IPS-NIHi11 (cell line): ENCODE measurements at regions not wholly inside any gene's neighbourhood (a gene's known extent, or its start where the extent isn't known, plus 50 kb on each side); places are given as distances from the start of the nearest gene placed in this dataset.
"Not testable (repeated sequence)": the region's sequence is repeated elsewhere in the genome, so short reads cannot be mapped to it uniquely, and the experiment has no call there.

ENCODE experiments used
- DNase-seq: peaks from one replicate; pipeline ENCODE4 v3.0.0; 2012; ENCODE audit warnings: mixed read lengths, low spot score

DNA sequence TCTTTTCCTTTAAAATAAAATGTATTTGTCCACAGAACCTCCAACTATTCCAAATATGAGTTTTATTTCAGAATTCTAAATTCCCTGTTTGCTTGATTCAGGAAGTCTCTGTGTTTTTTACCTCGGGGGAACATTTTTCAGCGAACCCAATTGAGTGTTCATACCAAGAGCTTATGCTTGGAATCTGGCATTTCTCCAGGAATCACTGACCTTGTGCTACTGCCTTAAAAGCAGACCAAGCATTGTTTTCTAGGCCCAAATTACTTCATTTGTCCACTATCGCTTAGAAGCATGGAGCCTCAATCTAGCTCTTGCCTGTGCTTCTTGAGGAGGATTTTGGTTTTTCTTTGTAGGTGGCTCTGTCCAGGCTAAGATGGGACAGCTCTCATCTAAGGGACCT is 59.4 kb downstream of the EBLN1 start:
- no peak for DNase-seq

DNA sequence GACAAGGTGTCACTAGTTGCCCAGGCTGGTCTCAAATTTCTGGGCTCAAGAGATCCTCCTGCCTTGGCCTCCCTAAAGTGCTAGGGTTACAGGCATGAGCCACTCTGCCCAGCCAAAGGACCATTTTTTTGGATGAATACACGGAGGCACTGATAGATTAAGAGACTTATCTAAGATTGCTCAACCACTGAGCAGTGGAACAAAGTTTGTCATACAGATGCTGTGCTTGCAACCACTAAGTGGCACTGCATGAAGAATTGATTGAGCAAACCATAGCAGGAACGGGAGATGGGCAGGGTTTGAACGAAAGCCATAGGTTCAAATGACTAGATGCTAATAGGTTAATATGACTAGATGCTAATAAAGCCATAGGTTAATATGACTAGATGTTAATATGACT is 61.1 kb downstream of the EBLN1 start:
- no peak for DNase-seq

DNA sequence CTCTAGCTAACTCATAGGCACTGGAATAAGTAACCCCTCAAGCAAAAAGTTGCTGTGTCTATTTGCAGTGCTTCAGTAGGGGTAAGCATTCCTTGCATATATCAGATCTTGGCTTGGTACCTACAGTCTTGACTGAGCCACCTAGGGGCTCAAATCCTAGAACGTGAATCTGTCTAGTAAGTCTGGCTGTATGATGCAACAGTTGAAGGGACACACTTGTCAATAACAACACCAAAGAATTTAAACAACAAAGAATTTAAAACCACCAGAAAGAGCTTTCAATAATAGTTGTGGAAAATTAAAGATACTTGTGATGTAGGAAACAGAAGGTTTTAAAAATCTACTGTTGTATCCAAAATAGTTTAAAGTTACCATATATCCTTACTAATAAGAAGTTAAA is 65.4 kb downstream of the EBLN1 start:
- DNase-seq = no peak

DNA sequence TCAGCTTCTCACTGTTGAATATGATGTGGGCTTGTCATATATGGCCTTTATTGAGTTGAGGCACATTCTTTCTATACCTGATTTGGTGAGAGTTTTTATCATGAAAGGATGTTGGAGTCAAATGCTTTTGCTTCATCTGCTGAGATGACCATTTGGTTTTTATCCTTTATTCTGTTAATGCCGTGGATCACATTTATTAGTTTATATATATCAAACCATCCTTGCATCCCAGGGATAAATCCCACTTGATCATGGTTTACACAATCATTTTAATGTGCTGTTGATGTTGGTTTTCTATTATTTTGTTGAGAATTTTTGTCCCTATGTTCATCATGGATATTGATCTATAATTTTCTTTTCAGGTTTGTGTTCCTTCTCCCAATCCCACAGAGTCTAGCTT is 67.0 kb downstream of the EBLN1 start:
- DNase-seq = no peak

- DNase-seq = no peak
Measured at GRCh38 chr10:22148961-22149360, 68.9 kb downstream of the EBLN1 start.

DNA sequence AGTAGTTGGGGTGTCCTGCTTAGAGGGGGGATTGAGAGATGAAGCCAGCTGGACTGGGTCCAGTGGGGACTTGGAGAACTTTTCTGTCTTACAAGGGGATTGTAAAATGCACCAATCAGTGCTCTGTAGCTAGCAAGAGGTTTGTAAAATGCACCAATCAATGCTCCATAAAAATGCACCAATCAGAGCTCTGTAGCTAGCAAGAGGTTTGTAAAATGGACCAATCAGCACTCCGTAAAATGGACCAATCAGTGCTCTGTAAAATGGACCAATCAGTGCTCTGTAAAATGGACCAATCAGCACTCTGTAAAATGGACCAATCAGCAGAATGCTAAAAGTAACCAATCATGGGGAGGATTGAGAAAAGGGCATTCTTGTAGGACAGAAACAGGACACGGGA is 71.9 kb downstream of the EBLN1 start:
- not testable (repeated sequence) for DNase-seq

- DNase-seq = no peak
Measured at GRCh38 chr10:22137542-22137941, 80.3 kb downstream of the EBLN1 start.

DNA sequence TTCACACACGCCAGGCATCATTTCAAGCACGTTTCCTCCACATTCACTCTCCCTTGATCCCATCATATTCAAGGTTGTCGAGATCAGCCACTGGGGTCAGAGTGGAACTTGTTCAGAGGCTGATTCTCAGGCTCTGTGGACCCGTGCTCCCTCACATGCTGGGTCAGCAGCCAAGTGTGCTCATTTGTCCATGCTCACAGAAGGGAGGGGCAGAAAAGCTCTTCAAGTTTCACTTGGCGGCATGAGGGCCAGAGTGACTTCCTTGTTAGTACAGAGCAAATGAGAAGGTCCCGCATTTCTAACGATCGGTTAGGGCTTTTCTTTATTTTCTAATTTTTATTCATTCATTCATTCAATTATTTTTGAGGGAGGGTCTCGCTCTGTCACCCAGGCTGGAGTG is 82.2 kb downstream of the EBLN1 start:
- DNase-seq = no peak

- no peak for DNase-seq
Measured at GRCh38 chr10:22133749-22134624, 83.8 kb downstream of the EBLN1 start.

DNA sequence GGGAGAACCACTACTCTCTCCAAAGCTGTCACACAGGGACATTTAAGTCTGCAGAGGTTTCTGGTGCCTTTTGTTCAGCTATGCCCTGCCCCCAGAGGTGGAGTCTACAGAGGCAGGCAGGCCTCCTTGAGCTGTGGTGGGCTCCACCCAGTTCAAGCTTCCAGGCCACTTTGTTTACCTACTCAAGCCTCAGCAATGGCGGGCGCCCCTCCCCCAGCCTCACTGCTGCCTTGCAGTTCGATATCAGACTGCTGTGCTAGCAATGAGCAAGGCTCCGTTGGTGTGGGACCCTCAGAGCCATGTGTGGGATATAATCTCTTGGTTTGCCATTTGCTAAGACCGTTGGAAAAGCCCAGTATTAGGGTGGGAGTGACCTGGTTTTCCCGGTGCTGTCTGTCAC is 87.0 kb downstream of the EBLN1 start:
- DNase-seq = not testable (repeated sequence)

DNA sequence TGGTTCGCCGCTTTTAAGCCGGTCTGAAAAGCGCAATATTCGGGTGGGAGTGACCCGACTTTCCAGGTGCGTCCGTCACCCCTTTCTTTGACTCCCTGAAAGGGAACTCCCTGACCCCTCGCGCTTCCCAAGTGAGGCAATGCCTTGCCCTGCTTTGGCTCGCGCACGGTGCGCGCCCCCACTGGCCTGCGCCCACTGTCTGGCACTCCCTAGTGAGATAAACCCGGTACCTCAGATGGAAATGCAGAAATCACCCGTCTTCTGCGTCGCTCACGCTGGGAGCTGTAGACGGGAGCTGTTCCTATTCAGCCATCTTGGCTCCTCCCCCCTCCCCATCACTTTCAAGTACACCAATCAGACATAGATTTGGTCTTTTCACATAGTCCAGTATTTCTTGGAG is 88.2 kb downstream of the EBLN1 start:
- not testable (repeated sequence) for DNase-seq

- DNase-seq = not testable (repeated sequence)
Measured at GRCh38 chr10:22121181-22121580, 96.6 kb downstream of the EBLN1 start.

DNA sequence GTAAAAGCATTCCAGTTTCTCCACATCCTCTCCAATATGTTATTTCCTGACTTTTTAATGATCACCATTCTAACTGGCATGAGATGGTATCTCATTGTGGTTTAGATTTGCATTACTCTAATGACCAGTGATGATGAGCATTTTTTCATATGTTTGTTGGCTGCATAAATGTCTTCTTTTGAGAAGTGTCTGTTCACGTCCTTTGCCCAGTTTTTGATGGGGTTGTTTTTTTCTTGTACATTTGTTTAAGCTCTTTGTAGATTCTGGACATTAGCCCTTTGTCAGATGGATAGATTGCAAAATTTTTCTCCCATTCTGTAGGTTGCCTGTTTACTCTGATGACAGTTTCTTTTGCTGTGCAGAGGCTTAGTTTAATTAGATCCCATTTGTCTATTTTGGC is 97.7 kb downstream of the EBLN1 start:
- DNase-seq = not testable (repeated sequence)

GRCh38 chr10:22119575-22119974 is 98.2 kb downstream of the EBLN1 start:
- DNase-seq = not testable (repeated sequence)

GRCh38 chr10:22111705-22112104 is 106.1 kb downstream of the EBLN1 start:
- DNase-seq = no peak

- no peak for DNase-seq
Measured at GRCh38 chr10:22111260-22111659, 106.6 kb downstream of the EBLN1 start.

GRCh38 chr10:22110761-22111160 is 107.1 kb downstream of the EBLN1 start:
- DNase-seq = no peak

GRCh38 chr10:22105270-22105669 is 101.7 kb upstream of the DNAJC1 start:
- no peak for DNase-seq

DNA sequence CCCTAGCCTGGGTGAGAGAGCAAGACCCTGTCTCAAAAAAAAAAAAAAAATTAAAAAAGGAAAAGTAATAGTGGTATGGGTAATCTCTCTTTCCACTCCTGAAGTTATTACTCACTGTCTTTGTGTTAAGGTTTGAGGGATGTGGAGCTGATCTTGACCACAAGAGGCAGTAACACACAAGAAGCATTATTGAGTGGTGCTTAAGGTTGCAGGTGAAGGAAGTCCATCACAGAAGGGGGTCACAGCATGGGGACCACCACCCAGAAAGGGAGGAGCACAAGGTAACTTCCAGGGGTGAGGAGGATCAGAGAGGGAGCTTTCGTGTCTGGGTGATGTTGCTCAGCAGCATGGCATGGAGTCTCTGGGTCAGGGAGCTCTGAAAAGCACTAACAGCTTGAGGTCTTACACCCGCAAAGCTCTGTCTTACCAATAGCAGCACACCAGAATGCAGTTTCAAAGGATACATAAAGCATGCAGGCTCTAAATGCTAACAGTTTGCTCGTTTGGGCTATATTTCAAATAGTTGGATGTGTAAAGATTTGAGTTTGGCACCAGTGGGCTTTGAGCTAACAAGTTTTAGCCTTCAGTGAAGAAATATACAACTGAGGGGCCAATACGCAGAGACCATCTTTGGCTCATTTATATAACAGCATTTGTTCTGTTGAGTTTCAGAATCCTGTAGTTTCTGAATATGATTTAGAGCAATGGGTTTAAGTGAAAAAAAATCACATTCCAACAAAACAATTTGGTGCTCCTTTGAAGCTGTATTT is 100.4 kb upstream of the DNAJC1 start:
- DNase-seq = peak; percentile 53

DNA sequence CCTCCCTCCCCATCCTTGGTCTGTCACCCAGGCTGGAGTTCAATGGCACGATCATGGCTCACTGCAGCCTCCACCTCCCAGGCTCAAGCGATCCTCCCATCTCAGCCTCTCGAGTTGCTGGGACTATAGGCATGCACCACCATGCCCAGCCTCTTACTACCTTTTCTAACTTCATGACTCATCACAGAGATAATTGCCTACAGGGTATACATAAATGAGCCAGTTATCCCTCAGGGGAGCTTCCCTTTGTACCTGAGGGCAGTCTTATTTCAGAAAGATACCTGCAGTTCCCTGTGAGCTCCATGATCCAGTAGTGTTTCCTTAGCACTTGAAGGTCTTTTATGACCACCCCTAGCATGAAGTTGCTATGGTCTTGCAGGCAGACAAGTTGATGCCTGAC is 94.2 kb upstream of the DNAJC1 start:
- DNase-seq = no peak

DNA sequence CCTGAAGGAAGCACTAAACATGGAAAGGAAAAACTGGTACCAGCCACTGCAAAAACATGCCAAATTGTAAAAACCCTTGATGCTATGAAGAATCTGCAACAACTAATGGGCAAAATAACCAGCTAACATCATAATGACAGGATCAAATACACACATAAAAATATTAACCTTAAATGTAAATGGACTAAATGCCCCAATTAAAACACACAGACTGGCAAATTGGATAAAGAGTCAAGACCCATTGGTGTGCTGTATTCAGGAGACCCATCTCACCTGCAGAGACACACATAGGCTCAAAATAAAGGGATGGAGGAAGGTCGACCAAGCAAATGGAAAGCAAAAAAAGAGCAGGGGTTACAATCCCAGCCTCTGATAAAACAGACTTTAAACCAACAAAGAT is 87.7 kb upstream of the DNAJC1 start:
- not testable (repeated sequence) for DNase-seq

GRCh38 chr10:22087402-22087738 is 83.8 kb upstream of the DNAJC1 start:
- DNase-seq = no peak

DNA sequence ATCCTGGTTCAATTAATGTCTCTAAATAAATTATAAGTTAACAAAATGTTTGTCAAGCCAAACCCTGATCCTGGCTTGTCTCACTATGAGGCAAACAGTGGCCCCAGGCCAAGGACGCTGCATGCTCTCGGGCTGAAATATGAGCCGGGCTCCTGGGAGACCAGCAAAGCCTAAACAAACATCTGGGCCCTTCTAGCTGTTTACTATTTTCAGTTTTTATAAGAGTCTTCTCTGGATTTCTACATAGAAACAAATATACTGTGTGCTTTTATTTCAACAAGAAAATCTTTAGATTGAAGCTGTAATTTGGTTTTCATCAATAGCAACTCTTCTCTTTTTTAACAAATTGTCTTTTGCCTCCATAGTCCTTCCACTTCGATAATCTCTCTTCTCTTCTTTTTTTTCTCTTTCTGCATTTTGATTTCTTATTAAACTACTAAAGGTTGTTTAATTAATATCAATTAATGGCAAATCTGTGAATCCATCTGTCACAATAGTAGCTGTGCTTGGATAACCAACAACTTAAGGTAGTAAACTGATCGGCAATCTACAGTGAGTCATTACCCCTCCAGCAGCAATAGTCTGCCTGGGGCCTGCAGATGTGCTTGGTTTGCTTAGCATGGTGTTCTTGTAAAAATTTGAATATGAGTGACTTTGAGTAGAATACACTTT is 83.3 kb upstream of the DNAJC1 start:
- peak; percentile 69 for DNase-seq
